PC-9 (cell line): ENCODE measurements at regions not wholly inside any gene's neighbourhood (a gene's known extent, or its start where the extent isn't known, plus 50 kb on each side); places are given as distances from the start of the nearest gene placed in this dataset.

Source experiments
- BruUV-seq: library from RNA; stranded (reverse); fragments of 400-500 nt; replicated peaks from 2 replicates; lab custom pipeline; 2021; lab: Mats Ljungman, UMichigan
- CTCF ChIA-PET: fragments of 300-600 bp; sonication (Branson Sonifier 250); formaldehyde crosslinking; loops from one replicate; lab custom pipeline; 2022; ENCODE audit warnings: antibody characterized with exemption; lab: Charles Lee
- POLR2A ChIA-PET: fragments of 300-600 bp; sonication (Branson Sonifier 250); formaldehyde crosslinking; loops from one replicate; lab custom pipeline; 2022; ENCODE audit warnings: antibody characterized with exemption; ENCODE audit not compliant: unreplicated experiment; lab: Charles Lee
- DNase-seq, 2 experiments: peaks; one replicate each; pipeline versions ENCODE4 v3.0.0 to v3.0.0-alpha.2; 2015 to 2022; ENCODE audit warnings: mixed read lengths in 1 of 2
- H2AFZ ChIP-seq: fragments of 200-600 bp; sonication (generic); 2 replicates; pipeline ENCODE4 v1.8.1; 2017; ENCODE audit warnings: antibody characterized with exemption
- H3F3A ChIP-seq: fragments of 200-600 bp; sonication (generic); 2 replicates; pipeline ENCODE4 v1.8.1; 2017; ENCODE audit warnings: antibody characterized with exemption, mild to moderate bottlenecking, low read depth; ENCODE audit not compliant: insufficient read depth
- H3K27ac ChIP-seq: fragments of 200-600 bp; sonication (generic); 2 replicates; pipeline ENCODE4 v1.6.1; 2016; ENCODE audit warnings: mixed run types
- H3K27me3 ChIP-seq: fragments of 200-600 bp; sonication (generic); 2 replicates; pipeline ENCODE4 v1.6.1; 2016; ENCODE audit warnings: low read depth, mixed run types; ENCODE audit not compliant: insufficient read depth
- H3K36me3 ChIP-seq: fragments of 200-600 bp; sonication (generic); 2 replicates; pipeline ENCODE4 v1.6.1; 2016; ENCODE audit warnings: low read depth, mixed run types
- H3K4me1 ChIP-seq: fragments of 200-600 bp; sonication (generic); replicated peaks from 2 replicates; pipeline ENCODE4 v1.6.1; 2016; ENCODE audit warnings: mixed run types; ENCODE audit not compliant: insufficient read depth
- H3K4me2 ChIP-seq: fragments of 200-600 bp; sonication (generic); 2 replicates; pipeline ENCODE4 v1.6.1; 2017; ENCODE audit warnings: mixed run types
- H3K4me3 ChIP-seq: fragments of 200-600 bp; sonication (generic); 2 replicates; pipeline ENCODE4 v1.6.1; 2016; ENCODE audit warnings: mixed run types
- H3K79me2 ChIP-seq: fragments of 200-600 bp; sonication (generic); 2 replicates; pipeline ENCODE4 v1.6.1; 2017; ENCODE audit warnings: low read depth, mixed run types
- H3K9me2 ChIP-seq: fragments of 200-600 bp; sonication (generic); 2 replicates; pipeline ENCODE4 v1.8.1; 2017; ENCODE audit warnings: mild to moderate bottlenecking; ENCODE audit not compliant: insufficient read depth
- H3K9me3 ChIP-seq: fragments of 200-600 bp; sonication (generic); 2 replicates; pipeline ENCODE4 v1.8.1; 2016; ENCODE audit warnings: low read depth; ENCODE audit not compliant: insufficient read depth
- H4K20me1 ChIP-seq: fragments of 200-600 bp; sonication (generic); 2 replicates; pipeline ENCODE4 v1.8.1; 2017; ENCODE audit not compliant: insufficient read depth
- CTCF ChIP-seq: fragments of 200-600 bp; sonication (generic); conservative IDR thresholded peaks from 2 replicates; pipeline ENCODE4 v1.6.1; 2017; ENCODE audit warnings: mixed run types, antibody characterized with exemption, mild to moderate bottlenecking, moderate library complexity
- EZH2 ChIP-seq: fragments of 200-600 bp; sonication (generic); IDR thresholded peaks from 2 replicates; pipeline ENCODE4 v1.8.0; 2017; ENCODE audit warnings: antibody characterized with exemption, low read depth
- intact Hi-C: fragments of 100-400 bp; cut with micrococcal nuclease; formaldehyde crosslinking; loops from one replicate; pipeline ENCODE4 v1.10.0; 2022; ENCODE audit not compliant: unreplicated experiment

- peaks cover 11% of the 10 kb centered on the region; the same call in 1 of the 2 replicates for H3K27me3 ChIP-seq
- TF ChIP-seq CTCF (no peak), EZH2 (no peak)
- no peaks in the 10 kb centered on the region for H3K9me2 ChIP-seq
- CTCF ChIA-PET, result no interaction called here
- H3K79me2 ChIP-seq, result no peaks in the 10 kb centered on the region
- H3K9me3 ChIP-seq, result no peaks in the 10 kb centered on the region
- POLR2A ChIA-PET, result no interaction called here
- H4K20me1 ChIP-seq, result no peaks in the 10 kb centered on the region
- H3K4me2 ChIP-seq, result no peak overlapping the region
- no peaks in the 10 kb centered on the region for H3F3A ChIP-seq
- no peaks in the 10 kb centered on the region for H3K36me3 ChIP-seq
- H2AFZ ChIP-seq, result no peak overlapping the region
- no peaks in the 10 kb centered on the region for H3K4me1 ChIP-seq
- H3K4me3 ChIP-seq, result no peak overlapping the region
- BruUV-seq, result no TSS peak
- no peak for DNase-seq
- no peak overlapping the region for H3K27ac ChIP-seq
- intact Hi-C loops, result loop anchor here (10.0 kb wide), 1 partner anchor 635 kb away; no protein-coding TSS in a partner anchor
These were observed 375.3 kb upstream of the KLHL29 start for GRCh38 chr2:23009545-23010149.

- TF ChIP-seq CTCF (no peak), EZH2 (no peak)
- BruUV-seq, result no TSS peak
- DNase-seq, result no peak
These were observed 372.5 kb upstream of the KLHL29 start for GRCh38 chr2:23012499-23012898.

GRCh38 chr2:23015651-23016200 lies 369.3 kb upstream of the KLHL29 start:
- POLR2A ChIA-PET, result no interaction called here
- H4K20me1 ChIP-seq, result no peaks in the 10 kb centered on the region

More at GRCh38 chr2:23012499-23012898, 372.5 kb upstream of the KLHL29 start:
- Histone ChIP-seq H3K36me3 (no peaks in the 10 kb centered on the region), H3F3A (no peaks in the 10 kb centered on the region), H4K20me1 (no peaks in the 10 kb centered on the region), H3K4me2 (no peak overlapping the region), H2AFZ (no peak overlapping the region), H3K27ac (no peak overlapping the region), H3K27me3 (peaks cover 11% of the 10 kb centered on the region; the same call in 1 of the 2 replicates), H3K9me2 (no peaks in the 10 kb centered on the region), H3K4me3 (no peak overlapping the region), H3K79me2 (no peaks in the 10 kb centered on the region), H3K9me3 (no peaks in the 10 kb centered on the region), H3K4me1 (no peaks in the 10 kb centered on the region)
- ChIA-PET POLR2A (no interaction called here), CTCF (no interaction called here)
- intact Hi-C loops, result loop anchor here (10.0 kb wide), 1 partner anchor 632 kb away; no protein-coding TSS in a partner anchor

More at GRCh38 chr2:23015651-23016200, 369.3 kb upstream of the KLHL29 start:
- H3K9me3 ChIP-seq, result no peaks in the 10 kb centered on the region
- H3K9me2 ChIP-seq, result no peaks in the 10 kb centered on the region
- no peak overlapping the region for H3K4me2 ChIP-seq
- H3K79me2 ChIP-seq, result no peaks in the 10 kb centered on the region
- CTCF ChIA-PET, result no interaction called here
- intact Hi-C loops, result loop anchor here (10.0 kb wide), 1 partner anchor 629 kb away; no protein-coding TSS in a partner anchor
- no TSS peak for BruUV-seq
- peak in 1 of 2 experiments; percentile 12 for DNase-seq
- peaks cover 3% of the 10 kb centered on the region; the same call in 1 of the 2 replicates for H3K27me3 ChIP-seq
- no peaks in the 10 kb centered on the region for H3F3A ChIP-seq
- no peaks in the 10 kb centered on the region for H3K4me1 ChIP-seq
- H2AFZ ChIP-seq, result no peak overlapping the region
- TF ChIP-seq CTCF (no peak), EZH2 (no peak)
- no peak overlapping the region for H3K27ac ChIP-seq
- no peaks in the 10 kb centered on the region for H3K36me3 ChIP-seq
- H3K4me3 ChIP-seq, result no peak overlapping the region
